ENCODE measurements at regions not wholly inside any gene's neighbourhood (a gene's known extent, or its start where the extent isn't known, plus 50 kb on each side); places are given as distances from the start of the nearest gene placed in this dataset.
A peak's percentile ranks its signal among the peaks of the same experiment; 100 is the strongest.

GRCh38 chr3:86797946-86798345 lies 193.0 kb downstream of the VGLL3 start:
- H3K27me3 Mint-ChIP-seq (ENCODE audit: low read depth): no peaks in the 10 kb centered on the region
- H3K4me1 Mint-ChIP-seq (ENCODE audit: low read depth): peaks cover 58% of the 10 kb centered on the region
- no peak overlapping the region for H3K27ac Mint-ChIP-seq (ENCODE audit: unreplicated experiment)
- H3K4me3 Mint-ChIP-seq (ENCODE audit: unreplicated experiment): no peak overlapping the region
- H3K36me3 Mint-ChIP-seq (ENCODE audit: low read depth): no peaks in the 10 kb centered on the region
- H3K9me3 Mint-ChIP-seq (ENCODE audit: low read depth): no peaks in the 10 kb centered on the region
- TF ChIP-seq CTCF (IDR thresholded peaks at IDR 0.05): no peak
- DNase-seq (ENCODE audit: low spot score): no peak

GRCh38 chr3:86794361-86795065 lies 196.4 kb downstream of the VGLL3 start:
- H3K27ac Mint-ChIP-seq (ENCODE audit: unreplicated experiment): peak overlapping the region; percentile 95
- H3K36me3 Mint-ChIP-seq (ENCODE audit: low read depth): no peaks in the 10 kb centered on the region
- no peaks in the 10 kb centered on the region for H3K27me3 Mint-ChIP-seq (ENCODE audit: low read depth)
- H3K4me1 Mint-ChIP-seq (ENCODE audit: low read depth): peaks cover 53% of the 10 kb centered on the region
- peaks cover 2% of the 10 kb centered on the region for H3K9me3 Mint-ChIP-seq (ENCODE audit: low read depth)
- TF ChIP-seq CTCF (IDR thresholded peaks at IDR 0.05): no peak
- H3K4me3 Mint-ChIP-seq (ENCODE audit: unreplicated experiment): peak overlapping the region; percentile 33
- DNase-seq (ENCODE audit: low spot score): no peak

- Mint-ChIP-seq H3K9me3 (ENCODE audit: low read depth) (peaks cover 2% of the 10 kb centered on the region), H3K4me3 (ENCODE audit: unreplicated experiment) (peak overlapping the region; percentile 24), H3K27me3 (ENCODE audit: low read depth) (no peaks in the 10 kb centered on the region), H3K36me3 (ENCODE audit: low read depth) (no peaks in the 10 kb centered on the region), H3K4me1 (ENCODE audit: low read depth) (peaks cover 46% of the 10 kb centered on the region), H3K27ac (ENCODE audit: unreplicated experiment) (peak overlapping the region; percentile 95)
- DNase-seq (ENCODE audit: low spot score): no peak
- TF ChIP-seq CTCF (IDR thresholded peaks at IDR 0.05): no peak
Observed at GRCh38 chr3:86793786-86794185, 197.2 kb downstream of the VGLL3 start.

GRCh38 chr3:86792316-86792715 lies 198.6 kb downstream of the VGLL3 start:
- Mint-ChIP-seq H3K9me3 (ENCODE audit: low read depth) (peaks cover 2% of the 10 kb centered on the region), H3K36me3 (ENCODE audit: low read depth) (no peaks in the 10 kb centered on the region), H3K27ac (ENCODE audit: unreplicated experiment) (no peak overlapping the region), H3K4me3 (ENCODE audit: unreplicated experiment) (no peak overlapping the region), H3K4me1 (ENCODE audit: low read depth) (peaks cover 41% of the 10 kb centered on the region), H3K27me3 (ENCODE audit: low read depth) (no peaks in the 10 kb centered on the region)
- no peak for DNase-seq (ENCODE audit: low spot score)
- TF ChIP-seq CTCF (IDR thresholded peaks at IDR 0.05): no peak

GRCh38 chr3:86790884-86791549 lies 199.9 kb downstream of the VGLL3 start:
- peaks cover 41% of the 10 kb centered on the region for H3K4me1 Mint-ChIP-seq (ENCODE audit: low read depth)
- TF ChIP-seq CTCF (IDR thresholded peaks at IDR 0.05): no peak
- H3K27ac Mint-ChIP-seq (ENCODE audit: unreplicated experiment): peak overlapping the region; percentile 10
- H3K4me3 Mint-ChIP-seq (ENCODE audit: unreplicated experiment): no peak overlapping the region
- H3K27me3 Mint-ChIP-seq (ENCODE audit: low read depth): no peaks in the 10 kb centered on the region
- peaks cover 2% of the 10 kb centered on the region for H3K9me3 Mint-ChIP-seq (ENCODE audit: low read depth)
- no peak for DNase-seq (ENCODE audit: low spot score)
- no peaks in the 10 kb centered on the region for H3K36me3 Mint-ChIP-seq (ENCODE audit: low read depth)
